ENCODE measurements at regions not wholly inside any gene's neighbourhood (a gene's known extent, or its start where the extent isn't known, plus 50 kb on each side); places are given as distances from the start of the nearest gene placed in this dataset.
"Not testable (repeated sequence)": the region's sequence is repeated elsewhere in the genome, so short reads cannot be mapped to it uniquely, and the experiment has no call there.

DNA sequence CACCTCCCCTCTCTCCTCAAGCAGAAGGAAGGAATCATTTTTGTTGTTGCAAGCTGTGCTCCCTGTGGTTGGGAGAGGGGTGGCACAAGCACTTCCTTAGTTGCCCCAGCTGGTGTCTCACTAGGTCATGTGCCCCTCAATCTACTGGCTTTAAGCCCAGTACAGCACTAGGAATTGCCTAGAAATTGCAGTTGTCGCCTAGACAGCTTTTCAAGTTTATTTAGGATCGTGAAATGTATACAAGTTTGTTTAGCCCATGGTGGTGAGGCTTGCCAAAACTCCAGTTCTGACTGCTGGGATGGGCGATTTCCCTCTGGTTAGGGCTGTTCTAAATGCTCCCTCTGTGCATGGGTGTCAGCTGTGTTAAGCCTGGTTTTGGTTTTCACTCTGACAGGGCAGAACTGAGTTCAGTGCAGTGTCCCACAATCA is 126.8 kb upstream of the ZNF644 start:
- no peak for DNase-seq

DNA sequence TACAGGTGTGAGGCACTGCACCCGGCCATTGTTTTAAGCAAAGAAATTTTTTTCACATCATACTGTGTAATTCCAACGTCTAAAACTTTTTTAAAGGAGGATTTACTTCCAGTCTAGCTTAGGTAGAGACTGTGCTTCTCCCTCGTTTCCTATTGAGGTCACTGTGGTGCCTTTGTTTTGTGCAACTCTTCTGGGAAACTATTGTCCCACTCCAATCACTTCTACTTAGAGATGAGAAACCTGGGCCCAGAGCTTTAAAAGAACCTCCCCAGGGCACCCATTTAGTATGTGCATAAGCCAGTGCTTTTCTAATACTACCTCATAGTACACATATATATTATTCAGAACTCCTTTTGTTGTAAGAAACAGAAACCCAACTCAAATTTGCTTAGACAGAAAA is 120.0 kb upstream of the ZNF644 start:
- no peak for DNase-seq

DNA sequence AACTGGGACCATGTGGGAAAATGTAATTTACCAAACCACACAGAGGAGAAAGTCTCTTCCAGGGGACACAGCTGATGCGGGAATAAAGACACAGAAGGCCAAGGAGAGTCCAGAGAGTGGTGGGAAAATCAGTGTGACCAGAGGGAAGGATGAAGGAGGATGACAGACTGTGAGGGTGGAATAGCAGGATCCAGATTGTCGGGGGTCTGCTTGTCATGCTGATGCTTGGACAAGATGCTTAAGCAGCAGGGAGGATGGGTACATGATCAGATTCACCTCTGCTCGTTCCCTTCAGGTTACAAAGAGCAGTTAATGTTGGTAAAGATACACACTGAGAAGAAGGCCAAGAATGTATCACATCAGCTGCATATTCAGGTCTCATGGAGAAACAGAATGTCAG is 117.1 kb upstream of the ZNF644 start:
- DNase-seq: no peak

DNA sequence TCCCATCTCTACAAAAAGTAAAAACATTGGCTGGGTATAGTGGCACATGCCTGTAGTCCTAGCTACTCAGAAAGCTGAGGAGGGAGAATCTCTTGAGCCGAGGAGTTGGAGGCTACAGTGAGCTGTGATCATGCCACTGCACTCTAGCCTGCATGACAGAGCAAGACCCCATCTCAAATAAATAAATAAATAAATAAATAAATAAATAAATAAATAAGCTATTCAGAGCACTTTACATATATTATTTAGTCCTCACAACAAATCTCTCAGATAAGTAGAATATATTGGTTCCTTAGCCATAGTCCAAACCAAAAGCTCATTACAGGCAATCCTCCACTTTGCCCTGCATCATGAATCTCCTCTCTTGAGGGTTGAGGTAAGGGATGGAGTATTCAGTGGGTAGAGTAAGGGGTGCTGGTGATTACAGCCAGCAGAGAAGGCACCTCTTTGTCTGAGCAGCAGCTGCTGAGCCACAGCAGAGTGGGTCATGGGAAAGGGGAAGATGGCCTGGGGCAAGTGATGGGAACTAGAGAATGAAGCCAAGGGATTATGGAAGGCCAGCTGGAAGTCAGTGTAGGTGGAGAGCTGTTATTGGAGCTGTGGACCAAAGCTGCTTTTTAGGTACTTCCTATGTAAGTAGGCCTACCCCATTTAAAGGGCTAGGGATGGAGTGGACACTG is 115.5 kb upstream of the ZNF644 start:
- DNase-seq: no peak

DNA sequence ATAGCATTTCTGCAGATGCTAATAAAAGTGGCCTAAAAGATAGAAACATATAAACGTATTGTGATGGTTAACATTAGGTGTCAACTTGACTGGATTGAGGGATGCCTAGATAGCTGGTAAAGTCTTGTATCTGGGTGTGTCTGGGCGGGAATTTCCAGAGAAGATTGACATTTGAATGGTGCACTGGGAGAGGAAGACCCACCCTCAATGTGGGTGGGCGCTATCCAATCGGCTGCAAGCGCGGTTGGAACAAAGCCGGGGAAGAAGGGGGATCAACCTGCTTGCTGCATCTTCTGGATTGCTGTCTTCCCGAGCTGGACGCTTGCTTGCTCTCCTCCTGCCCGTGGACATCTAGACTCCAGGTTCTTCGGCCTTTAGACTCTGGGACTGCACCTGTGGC is 114.0 kb upstream of the ZNF644 start:
- no peak for DNase-seq

DNA sequence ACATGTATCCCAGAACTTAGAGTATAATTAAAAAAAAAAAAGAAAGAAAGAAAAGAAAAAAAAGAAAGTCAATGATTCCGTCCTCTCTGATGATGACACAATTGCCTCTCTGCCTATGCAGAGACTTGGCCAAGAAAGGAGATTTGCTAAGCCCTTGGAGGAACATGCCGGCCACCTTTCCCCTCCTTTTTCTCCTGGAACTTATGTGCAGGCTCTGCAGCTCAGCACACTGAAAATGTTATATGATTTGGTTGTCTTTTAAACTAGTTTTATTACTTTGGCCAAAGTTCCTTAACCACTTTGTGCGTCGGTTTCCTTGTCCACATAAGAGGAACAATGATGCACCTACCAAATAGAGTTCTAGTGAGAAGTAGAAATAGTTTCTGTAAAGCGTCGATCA is 111.4 kb upstream of the ZNF644 start:
- DNase-seq: no peak

DNA sequence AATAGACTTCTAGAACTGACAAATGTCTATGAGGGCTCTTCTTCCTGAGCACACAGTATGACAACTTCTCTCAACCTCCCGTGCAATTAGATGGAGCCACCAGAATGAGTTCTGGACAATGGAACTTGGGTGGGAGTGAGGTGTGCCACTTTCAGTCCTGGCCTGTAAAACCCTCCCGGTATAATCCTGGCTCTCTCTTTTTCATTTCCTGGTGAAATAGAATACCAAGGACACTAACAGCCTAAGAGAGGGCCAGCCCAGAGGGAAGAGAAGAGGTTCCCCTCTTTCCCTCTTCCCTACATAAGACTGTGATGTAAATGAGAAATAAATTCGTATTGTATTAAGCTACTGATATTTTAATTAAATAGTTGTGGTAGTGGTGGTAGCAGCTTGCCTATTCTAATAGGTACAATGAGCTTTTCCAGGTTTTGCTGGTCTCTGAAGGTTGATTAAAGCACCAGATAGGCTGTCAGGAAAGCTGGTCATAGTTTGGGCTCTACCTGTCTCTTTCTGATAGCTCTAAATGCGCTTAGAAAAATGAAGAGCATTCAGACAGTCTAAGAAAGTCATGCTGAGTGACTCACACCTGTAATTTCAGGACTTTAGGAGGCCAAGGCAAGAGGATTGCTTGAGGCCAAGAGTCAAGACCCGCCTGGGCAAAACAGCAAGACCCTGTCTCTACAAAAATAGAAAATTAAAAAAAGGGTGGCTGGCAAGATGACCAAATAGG is 108.6 kb upstream of the ZNF644 start:
- DNase-seq: no peak

DNA sequence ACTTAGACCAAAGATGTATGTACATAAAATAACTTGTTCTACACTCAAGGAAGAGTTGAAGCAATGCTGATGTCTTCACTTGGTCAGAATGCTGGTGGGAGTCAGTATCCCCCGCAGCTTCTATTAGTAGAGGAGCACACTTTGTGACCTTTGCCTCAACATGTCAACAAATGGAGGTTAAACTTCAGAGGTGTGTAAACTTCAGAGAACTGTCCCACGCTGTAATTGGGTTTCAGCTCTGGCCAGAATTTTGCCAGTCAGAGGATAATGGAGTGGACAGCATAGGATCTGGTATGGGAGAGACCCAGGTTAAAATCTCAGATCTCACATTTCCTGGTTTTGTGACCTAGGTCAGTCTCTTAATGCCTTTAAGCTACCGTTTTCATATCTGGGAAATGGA is 107.6 kb upstream of the ZNF644 start:
- DNase-seq: no peak

DNA sequence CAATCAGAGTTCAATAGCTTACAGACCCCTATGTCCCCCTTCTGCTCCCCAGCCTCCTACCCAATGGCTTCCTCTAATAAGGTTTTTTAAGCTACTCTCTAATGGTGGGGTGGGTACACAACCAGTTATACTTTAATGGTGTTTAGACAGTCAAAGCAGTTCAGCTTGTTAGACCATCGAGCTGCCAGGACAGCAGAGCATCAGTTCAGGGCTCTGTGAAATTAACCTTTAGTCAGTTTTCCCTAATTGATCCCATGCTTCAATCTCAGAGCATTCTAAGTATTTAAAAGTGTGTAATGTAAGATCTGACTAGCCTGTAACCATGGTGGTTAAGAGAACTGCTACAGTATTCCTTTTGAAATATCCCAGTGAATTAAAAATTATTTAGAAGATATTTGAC is 107.2 kb upstream of the ZNF644 start:
- no peak for DNase-seq

DNA sequence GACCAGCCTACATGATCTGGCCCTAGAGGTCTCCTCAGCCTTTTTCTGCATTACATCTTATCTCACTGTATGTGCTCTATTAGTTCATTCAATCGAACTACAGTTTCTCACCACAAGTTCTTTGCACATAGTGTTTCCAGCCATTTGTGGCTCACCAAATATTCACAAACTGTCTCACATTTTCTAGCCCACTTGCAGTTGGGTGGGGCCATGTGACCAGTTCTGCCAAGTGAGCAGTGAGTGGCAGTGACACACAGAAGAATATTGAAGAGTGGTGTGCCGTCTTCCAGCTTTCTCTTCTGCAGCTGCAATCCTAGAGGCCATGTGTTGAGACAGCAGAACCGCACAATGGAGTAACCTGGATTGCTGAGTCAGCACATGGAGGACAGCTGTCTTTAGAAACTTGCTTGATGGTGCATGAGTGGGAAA is 103.2 kb upstream of the ZNF644 start:
- DNase-seq: peak; percentile 38

DNA sequence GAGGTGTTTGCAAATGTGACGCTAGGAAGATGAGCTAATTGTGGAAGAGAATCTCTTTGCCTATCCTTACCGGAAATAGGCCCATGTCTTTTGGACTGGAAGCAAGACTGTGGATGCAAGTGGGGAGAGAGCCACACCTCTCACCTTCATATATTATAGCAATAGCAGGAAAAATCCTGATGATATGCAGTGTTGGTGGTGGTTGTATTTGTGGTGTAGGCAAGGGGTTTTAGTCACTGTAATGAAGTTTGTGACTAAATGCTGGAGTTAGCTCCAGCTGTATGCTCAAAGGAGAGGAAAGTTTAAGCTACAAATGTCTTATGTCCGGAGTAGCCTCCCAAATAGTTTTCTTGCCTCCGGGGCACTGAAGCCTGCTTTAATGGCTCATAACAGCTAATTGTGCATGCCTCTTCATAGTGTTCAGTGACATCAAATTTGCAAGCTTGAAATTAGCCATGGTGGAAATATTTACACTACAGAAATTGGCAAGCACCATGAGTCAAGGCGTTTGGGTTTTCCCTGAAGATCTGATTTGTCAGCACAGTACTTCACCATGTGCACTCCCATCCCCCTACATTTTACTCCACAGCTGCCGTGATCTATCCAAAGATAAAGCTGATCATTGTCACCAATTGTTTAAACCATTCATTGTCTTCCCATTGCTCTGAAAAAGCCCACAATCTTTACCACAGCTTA is 102.6 kb upstream of the ZNF644 start:
- no peak for DNase-seq

DNA sequence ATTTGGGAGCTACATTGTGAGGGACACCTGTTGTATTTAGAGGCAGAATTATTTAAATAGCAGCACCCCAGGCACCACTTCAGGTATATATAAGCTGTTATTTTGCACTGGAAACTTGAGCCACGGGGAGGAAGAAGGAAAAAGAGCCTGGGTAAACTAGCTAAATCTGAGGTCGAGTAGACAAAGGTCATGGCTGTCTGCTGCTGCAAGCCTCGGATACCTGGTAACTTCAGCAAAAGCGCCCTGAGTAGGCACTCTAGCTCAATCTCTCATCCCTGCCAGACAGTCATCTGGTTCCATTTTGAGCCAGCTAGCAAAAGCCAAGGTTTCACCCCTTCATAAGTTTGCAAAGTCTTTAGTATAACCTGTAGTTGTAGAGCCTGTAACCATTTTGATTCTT is 101.9 kb upstream of the ZNF644 start:
- no peak for DNase-seq

DNA sequence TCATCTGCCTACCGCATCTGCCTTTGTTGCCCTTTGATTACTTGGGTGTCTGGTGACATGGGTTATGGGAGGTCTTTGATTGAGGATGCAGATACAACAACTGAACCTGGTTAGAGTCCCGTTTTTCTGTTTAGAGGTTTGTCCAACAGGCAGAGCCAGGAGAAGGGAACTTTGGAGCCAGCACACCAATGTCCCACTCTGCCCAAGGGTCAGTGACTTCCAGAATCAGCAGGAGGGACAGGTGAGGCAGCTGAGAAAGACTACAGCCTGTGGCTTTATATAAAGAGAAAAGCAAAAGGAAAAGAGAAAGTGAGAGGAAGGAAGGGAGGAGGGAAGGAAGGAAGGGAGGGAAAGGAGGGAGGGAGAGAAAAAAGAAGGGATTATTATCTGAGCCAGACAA is 101.5 kb upstream of the ZNF644 start:
- DNase-seq: no peak

DNA sequence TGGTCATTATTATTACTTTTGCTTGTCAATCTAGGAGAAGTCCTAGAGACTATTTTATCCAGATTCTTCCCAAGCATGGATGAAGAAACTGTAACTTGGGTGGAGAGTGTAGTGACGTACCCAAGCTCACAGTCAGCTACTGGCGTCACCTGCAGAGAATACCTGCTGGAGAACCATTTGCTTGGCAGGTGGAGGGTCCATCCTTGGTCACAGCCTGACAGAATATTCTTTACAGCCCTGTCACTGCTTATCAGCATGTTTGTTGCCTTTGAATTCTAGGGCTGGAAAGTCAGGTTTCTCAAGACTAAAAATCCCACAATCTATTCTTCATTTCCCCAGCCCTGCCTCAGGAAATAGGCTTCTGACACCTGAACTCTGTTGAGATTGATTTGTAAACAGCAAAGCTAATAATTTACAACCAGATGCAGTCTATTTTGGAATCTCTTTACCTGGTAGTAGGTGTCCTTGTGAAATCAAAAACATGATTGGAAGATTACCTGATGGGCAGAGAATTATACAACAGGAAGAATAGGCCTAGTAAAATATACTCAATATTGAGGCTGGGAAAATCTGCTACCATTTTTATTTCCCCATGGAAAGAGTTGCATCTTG is 100.4 kb upstream of the ZNF644 start:
- DNase-seq: no peak

DNA sequence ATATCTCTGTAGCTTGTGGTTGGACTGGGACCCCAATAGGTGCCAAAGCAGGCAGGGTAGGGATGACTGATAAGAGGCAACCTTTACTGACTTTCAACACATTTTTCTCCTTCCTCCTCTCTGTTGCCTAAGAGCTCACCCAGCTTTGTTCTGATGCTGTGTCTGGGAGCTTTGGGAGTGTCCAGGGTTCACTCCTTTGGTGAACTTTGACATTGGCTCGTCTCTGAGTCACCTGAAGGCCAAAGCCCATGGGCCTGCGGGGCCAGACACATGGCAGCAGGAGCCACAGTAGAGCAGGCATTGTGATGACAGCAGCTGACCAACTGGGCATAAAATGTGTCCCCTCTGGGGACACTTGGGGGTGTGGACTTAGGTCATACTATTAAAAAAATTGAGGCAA is 99.5 kb upstream of the ZNF644 start:
- DNase-seq: no peak

DNA sequence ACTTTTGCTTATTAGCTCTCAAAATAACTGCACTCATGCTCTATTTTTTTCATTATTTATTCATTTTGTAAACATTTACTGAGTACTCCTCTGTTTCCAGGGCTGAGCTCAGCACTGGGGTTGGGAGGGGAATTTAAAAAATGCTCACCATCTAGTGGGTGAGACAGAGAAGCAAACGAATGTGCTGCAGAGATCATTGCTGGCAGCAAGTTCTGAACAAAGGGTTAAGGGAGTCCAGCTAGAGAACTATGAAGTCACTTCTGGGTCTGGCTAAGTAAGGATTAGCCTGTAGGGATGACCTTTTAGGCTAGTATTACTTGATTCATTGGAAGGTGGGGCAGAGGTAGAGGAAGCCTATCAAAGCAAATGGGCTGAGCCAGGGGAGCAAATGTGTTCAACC is 99.1 kb upstream of the ZNF644 start:
- DNase-seq: no peak

DNA sequence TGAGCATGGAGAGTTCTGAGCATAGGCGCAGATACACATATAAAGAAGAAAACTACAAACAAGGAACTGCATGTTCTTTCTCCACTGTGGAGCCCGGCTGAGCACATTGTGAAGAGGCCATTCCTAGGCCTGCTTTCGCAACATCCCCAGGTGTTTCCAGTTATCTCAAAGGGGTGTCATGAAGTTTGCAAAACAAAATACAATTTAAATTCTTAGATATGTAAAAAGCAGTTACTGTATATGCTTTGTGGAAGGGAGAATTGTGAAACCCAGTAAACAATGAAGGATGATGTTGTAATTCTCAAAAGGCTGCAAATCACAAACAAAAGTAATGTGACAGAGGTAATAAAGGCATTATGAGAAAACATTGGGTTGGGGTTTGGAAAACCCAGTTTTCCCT is 98.6 kb upstream of the ZNF644 start:
- DNase-seq: no peak

DNA sequence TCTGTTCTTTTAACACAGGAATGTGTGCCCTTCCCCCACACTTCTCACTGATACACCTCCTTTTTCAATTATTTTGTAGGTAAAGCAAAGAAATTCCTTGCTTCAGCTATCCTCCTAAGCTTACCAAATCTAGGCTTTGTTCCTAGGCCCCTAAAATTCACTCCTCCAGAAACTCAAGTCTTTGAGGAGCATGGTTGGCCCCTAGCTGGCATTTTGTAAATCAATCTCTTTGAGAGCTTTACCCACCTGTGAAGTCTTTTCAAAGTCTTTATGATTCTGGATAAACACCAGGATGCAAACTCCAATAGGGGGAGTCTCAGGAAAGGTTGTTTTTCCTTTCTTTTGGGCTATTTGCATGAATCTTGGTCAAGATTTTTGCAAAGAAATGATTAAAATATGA is 82.9 kb upstream of the ZNF644 start:
- DNase-seq: no peak

DNA sequence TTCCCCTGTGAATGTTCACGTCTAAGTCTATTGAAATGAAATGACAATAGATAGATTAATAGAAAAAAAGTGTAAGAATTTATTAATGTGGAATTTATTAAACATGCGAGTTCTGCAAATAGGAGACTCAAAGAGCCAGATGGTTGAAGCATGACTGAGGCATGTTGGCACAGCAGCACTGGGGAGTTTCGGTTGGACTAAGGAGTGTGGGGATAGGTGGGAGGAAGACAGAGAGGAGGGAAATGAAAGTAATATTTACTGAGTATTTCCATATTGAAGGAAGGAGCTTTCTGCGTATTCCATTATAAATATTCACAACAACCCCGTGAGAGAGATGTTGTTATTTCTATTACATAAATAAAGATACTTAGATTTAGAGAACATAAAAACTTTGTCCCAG is 79.5 kb upstream of the ZNF644 start:
- DNase-seq: no peak

DNA sequence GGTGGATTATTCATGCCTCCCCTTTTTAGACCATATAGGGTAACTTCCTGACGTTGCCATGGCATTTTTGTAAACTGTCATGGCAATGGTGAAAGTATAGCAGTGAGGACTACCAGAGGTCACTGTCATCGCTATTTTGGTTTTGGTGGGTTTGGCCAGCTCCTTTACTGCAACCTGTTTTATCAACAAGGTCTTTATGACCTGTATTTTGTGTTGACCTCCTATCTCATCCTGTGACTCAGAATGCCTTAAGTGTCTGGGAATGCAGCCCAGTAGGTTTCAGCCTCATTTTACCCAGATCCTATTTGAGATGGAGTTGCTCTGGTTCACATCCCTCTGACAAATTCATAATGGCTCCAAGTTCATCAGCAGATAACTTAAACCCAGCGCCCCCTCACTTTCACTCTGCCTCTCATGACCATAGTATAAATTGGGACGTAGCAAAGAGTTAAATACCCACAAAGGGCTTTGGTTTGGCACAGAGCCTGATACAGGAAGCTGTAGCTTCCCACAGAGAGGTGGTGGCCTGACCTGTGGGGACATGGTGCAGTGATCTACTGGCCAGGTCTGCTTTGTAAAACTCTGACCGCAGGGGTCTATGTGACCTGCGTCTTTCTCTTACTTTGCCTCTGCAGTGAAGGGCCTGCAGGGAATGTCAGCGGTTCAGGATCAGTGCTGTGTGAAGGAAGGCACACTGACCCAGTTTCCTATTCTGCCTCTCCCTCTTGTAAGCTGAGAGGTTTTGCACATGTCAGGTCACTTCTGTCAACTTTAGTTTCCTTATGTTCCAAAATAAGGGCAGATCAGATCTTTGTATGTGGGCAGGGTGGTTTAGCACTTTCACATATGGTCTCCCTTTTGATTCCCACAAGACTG is 78.1 kb upstream of the ZNF644 start:
- no peak for DNase-seq

DNA sequence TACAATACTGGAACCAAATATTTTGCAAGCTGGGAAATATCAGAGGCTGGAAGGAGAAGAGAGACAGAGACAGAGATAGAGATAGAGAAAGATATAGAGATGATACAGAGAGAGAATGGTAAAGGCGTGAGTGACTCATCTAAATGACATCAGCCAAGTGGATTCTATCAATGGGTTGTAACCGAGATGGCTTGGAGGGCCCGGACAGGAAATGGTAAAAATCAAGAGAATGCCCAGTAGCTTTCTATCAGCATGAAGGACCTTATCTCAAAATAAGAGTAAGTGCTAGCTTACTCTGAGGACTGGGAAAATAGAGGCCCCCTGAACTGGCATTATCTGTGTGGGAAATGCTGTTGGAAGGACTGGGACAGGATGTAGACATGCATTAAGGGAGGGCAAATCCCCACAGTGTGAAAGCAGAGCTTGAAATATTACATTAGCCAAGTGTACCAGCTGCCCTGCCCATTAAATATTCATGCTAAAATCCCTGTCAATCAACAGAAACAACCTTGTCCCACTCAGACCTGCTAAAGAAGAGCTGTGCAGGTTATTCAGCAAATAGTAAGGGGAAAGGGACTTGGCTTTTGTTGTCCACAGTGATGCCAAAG is 76.6 kb upstream of the ZNF644 start:
- DNase-seq: no peak

DNA sequence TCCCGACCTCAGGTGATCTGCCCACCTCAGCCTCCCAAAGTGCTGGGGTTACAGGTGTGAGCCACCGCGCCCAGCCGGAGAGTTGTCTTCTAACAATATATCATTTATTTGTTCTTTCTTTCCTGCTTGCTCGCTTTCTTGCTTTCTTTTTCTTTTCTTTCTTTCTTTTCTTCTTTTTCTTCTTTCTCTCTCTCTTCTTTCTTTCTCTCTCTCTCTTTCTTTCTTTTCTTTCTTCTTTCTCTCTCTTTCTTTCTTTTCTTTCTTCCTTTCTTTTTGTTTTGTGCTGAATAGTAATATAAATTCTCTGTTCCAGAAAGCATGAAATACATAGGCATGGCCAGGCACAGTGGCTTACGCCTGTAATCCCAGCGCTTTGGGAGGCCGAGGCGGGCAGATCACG is 73.5 kb upstream of the ZNF644 start:
- DNase-seq: not testable (repeated sequence)
